CD14-positive monocyte (primary cell): ENCODE measurements at regions not wholly inside any gene's neighbourhood (a gene's known extent, or its start where the extent isn't known, plus 50 kb on each side); places are given as distances from the start of the nearest gene placed in this dataset.

ENCODE experiments used
- DNase-seq, 3 donors: peaks; one replicate each; pipeline ENCODE4 v3.0.0-alpha.2; 2011 to 2022
- H2AFZ ChIP-seq: 2 replicates; pipeline ENCODE4 v1.6.0; 2012; ENCODE audit warnings: mild to moderate bottlenecking, low read depth, low read length, inconsistent platforms; ENCODE audit not compliant: insufficient read depth, poor library complexity, severe bottlenecking
- H3K27ac ChIP-seq, 2 donors: 1 replicate in 1 of 2; 2 replicates in 1 of 2; pipeline ENCODE4 v1.5.1; 2012 to 2013; ENCODE audit warnings: low read length in 2 of 2, control low read depth in 1 of 2, inconsistent platforms in 1 of 2, low read depth in 1 of 2, mild to moderate bottlenecking in 1 of 2
- H3K27me3 ChIP-seq, 2 donors: one replicate each; pipeline versions ENCODE4 v1.6.0 to v1.6.1; 2011 to 2013; ENCODE audit warnings: low read length in 2 of 2; ENCODE audit not compliant: control insufficient read depth in 2 of 2, insufficient read depth in 2 of 2
- H3K36me3 ChIP-seq, 2 donors: replicated peaks in 1 of 2; 1 replicate in 1 of 2; 2 replicates in 1 of 2; pipeline versions ENCODE4 v1.5.1 to v1.6.1; 2012 to 2013; ENCODE audit warnings: low read length in 2 of 2, control low read depth in 1 of 2, inconsistent platforms in 1 of 2, mild to moderate bottlenecking in 1 of 2; ENCODE audit not compliant: insufficient read depth in 2 of 2, control insufficient read depth in 1 of 2
- H3K4me1 ChIP-seq, 2 donors: 1 replicate in 1 of 2; 2 replicates in 1 of 2; pipeline versions ENCODE4 v1.5.1 to v1.6.1; 2012 to 2013; ENCODE audit warnings: low read length in 2 of 2, control low read depth in 1 of 2, inconsistent platforms in 1 of 2, mild to moderate bottlenecking in 1 of 2, moderate library complexity in 1 of 2; ENCODE audit not compliant: insufficient read depth in 2 of 2, control insufficient read depth in 1 of 2
- H3K4me2 ChIP-seq: replicated peaks from 2 replicates; pipeline ENCODE3; 2012; ENCODE audit warnings: low read length, moderate library complexity, mild to moderate bottlenecking; ENCODE audit not compliant: poor library complexity, severe bottlenecking; ENCODE audit errors: extremely low read depth
- H3K4me3 ChIP-seq, 3 experiments: fragments of 200-600 bp in 1 of 3; sonication (generic) in 1 of 3; replicated peaks in 1 of 3; 1 replicate in 2 of 3; 2 replicates in 1 of 3; pipeline ENCODE4 v1.5.1; 2011 to 2013; ENCODE audit warnings: low read length in 3 of 3, mild to moderate bottlenecking in 3 of 3, control low read depth in 2 of 3, low read depth in 2 of 3, inconsistent platforms in 1 of 3, moderate library complexity in 1 of 3
- H3K79me2 ChIP-seq: 2 replicates; pipeline ENCODE4 v1.6.0; 2012; ENCODE audit warnings: mild to moderate bottlenecking, control low read depth, inconsistent platforms, low read length, moderate library complexity; ENCODE audit not compliant: insufficient read depth
- H3K9ac ChIP-seq: 2 replicates; pipeline ENCODE4 v1.6.0; 2017; ENCODE audit warnings: low read length, mild to moderate bottlenecking; ENCODE audit not compliant: insufficient read depth, poor library complexity, severe bottlenecking
- H3K9me3 ChIP-seq, 2 donors: replicated peaks in 1 of 2; 1 replicate in 1 of 2; 2 replicates in 1 of 2; pipeline versions ENCODE4 v1.5.1 to v1.6.1; 2012 to 2013; ENCODE audit warnings: low read length in 2 of 2, control low read depth in 1 of 2; ENCODE audit not compliant: control insufficient read depth in 1 of 2, insufficient read depth in 1 of 2
- H4K20me1 ChIP-seq: 2 replicates; pipeline ENCODE4 v1.6.0; 2012; ENCODE audit warnings: mild to moderate bottlenecking, low read length, control low read depth, moderate library complexity; ENCODE audit not compliant: insufficient read depth
- H3K27ac Mint-ChIP-seq, 7 donors: one replicate each; pipeline ENCODE4 v1.8.0; 2020; ENCODE audit warnings: mild to moderate bottlenecking in 7 of 7, mixed read lengths in 7 of 7, moderate library complexity in 6 of 7, inconsistent platforms in 2 of 7
- H3K27me3 Mint-ChIP-seq, 3 donors: one replicate each; pipeline ENCODE4 v1.8.0; 2021 to 2022; ENCODE audit warnings: low read depth in 3 of 3, mild to moderate bottlenecking in 3 of 3, mixed read lengths in 3 of 3, moderate library complexity in 3 of 3, inconsistent platforms in 1 of 3
- H3K36me3 Mint-ChIP-seq, 2 donors: one replicate each; pipeline ENCODE4 v1.8.0; 2020; ENCODE audit warnings: mixed read lengths in 2 of 2, inconsistent platforms in 1 of 2, mild to moderate bottlenecking in 1 of 2
- H3K4me1 Mint-ChIP-seq: one replicate; pipeline ENCODE4 v1.8.0; 2020; ENCODE audit warnings: mild to moderate bottlenecking, mixed read lengths
- H3K4me3 Mint-ChIP-seq, 2 donors: one replicate each; pipeline ENCODE4 v1.8.0; 2020; ENCODE audit warnings: mild to moderate bottlenecking in 2 of 2, mixed read lengths in 2 of 2, moderate library complexity in 1 of 2
- H3K9me3 Mint-ChIP-seq, 7 donors: one replicate each; pipeline ENCODE4 v1.8.0; 2020 to 2022; ENCODE audit warnings: mixed read lengths in 7 of 7, mild to moderate bottlenecking in 6 of 7, moderate library complexity in 6 of 7, inconsistent platforms in 2 of 7
- CTCF ChIP-seq: fragments of 200-600 bp; IDR thresholded peaks from one replicate; pipeline ENCODE4 v1.8.0; 2022; ENCODE audit warnings: antibody characterized with exemption, mild to moderate bottlenecking
- WGBS: methylation state at CpG from one replicate; pipeline ENCODE4 v1.1.5; 2013; ENCODE audit warnings: missing lambda C conversion rate; ENCODE audit not compliant: insufficient coverage; 5-methylcytosine and 5-hydroxymethylcytosine counted together
- intact Hi-C, 2 donors: fragments of 100-400 bp; cut with micrococcal nuclease; formaldehyde crosslinking; loops; one replicate each; pipeline versions ENCODE4 v1.15.0 to v1.15.1; 2023

- no peak overlapping the region for H3K4me3 Mint-ChIP-seq
- 100% methylated on average over 1 of the region's 5 CpGs for WGBS
- H3K27ac ChIP-seq = no peak overlapping the region
- H3K36me3 Mint-ChIP-seq = no peaks in the 10 kb centered on the region
- no peak for DNase-seq
- peaks cover 2% of the 10 kb centered on the region for H3K4me1 Mint-ChIP-seq
- H3K4me3 ChIP-seq = no peak overlapping the region
- H3K4me2 ChIP-seq = no peak overlapping the region
- H3K27ac Mint-ChIP-seq = no peak overlapping the region
- no peaks in the 10 kb centered on the region for H4K20me1 ChIP-seq
- no peaks in the 10 kb centered on the region for H3K27me3 Mint-ChIP-seq
- no peaks in the 10 kb centered on the region for H3K4me1 ChIP-seq
- no peak for TF ChIP-seq CTCF
- H2AFZ ChIP-seq = no peak overlapping the region
- H3K36me3 ChIP-seq = no peaks in the 10 kb centered on the region
- peaks cover 0 to 5% (median 0%) of the 10 kb centered on the region in 7 donors for H3K9me3 Mint-ChIP-seq
- intact Hi-C loops = no loop called here
- H3K27me3 ChIP-seq = no peaks in the 10 kb centered on the region
- no peaks in the 10 kb centered on the region for H3K79me2 ChIP-seq
- no peaks in the 10 kb centered on the region for H3K9me3 ChIP-seq
- no peak overlapping the region for H3K9ac ChIP-seq
Measured at GRCh38 chr5:57695179-57695578, 212.6 kb upstream of the ACTBL2 start.

GRCh38 chr5:57693488-57694305, 211.1 kb upstream of the ACTBL2 start:
- Histone ChIP-seq H3K9me3 (no peaks in the 10 kb centered on the region), H4K20me1 (no peaks in the 10 kb centered on the region), H2AFZ (no peak overlapping the region), H3K27ac (no peak overlapping the region), H3K27me3 (no peaks in the 10 kb centered on the region), H3K4me1 (no peaks in the 10 kb centered on the region), H3K9ac (no peak overlapping the region), H3K4me2 (no peak overlapping the region), H3K4me3 (no peak overlapping the region), H3K79me2 (no peaks in the 10 kb centered on the region), H3K36me3 (no peaks in the 10 kb centered on the region)
- intact Hi-C loops = no loop called here
- H3K9me3 Mint-ChIP-seq = peaks cover 0 to 5% (median 0%) of the 10 kb centered on the region in 7 donors
- no peak for TF ChIP-seq CTCF
- H3K4me3 Mint-ChIP-seq = no peak overlapping the region
- DNase-seq = no peak
- H3K27me3 Mint-ChIP-seq = no peaks in the 10 kb centered on the region
- WGBS = 100% methylated on average over 2 of the region's 8 CpGs
- peaks cover 2% of the 10 kb centered on the region for H3K4me1 Mint-ChIP-seq
- no peak overlapping the region for H3K27ac Mint-ChIP-seq
- H3K36me3 Mint-ChIP-seq = no peaks in the 10 kb centered on the region
